Osteocyte (in vitro differentiated cells): ENCODE measurements at regions not wholly inside any gene's neighbourhood (a gene's known extent, or its start where the extent isn't known, plus 50 kb on each side); places are given as distances from the start of the nearest gene placed in this dataset.

ENCODE experiments used
- DNase-seq: peaks from one replicate; pipeline ENCODE4 v3.0.0; 2021; ENCODE audit warnings: mixed read lengths; ENCODE audit not compliant: unreplicated experiment; ENCODE audit errors: extremely low spot score
- H3K27ac Mint-ChIP-seq: one replicate; pipeline ENCODE4 v1.8.0; 2021; ENCODE audit warnings: mild to moderate bottlenecking, mixed read lengths; ENCODE audit not compliant: unreplicated experiment
- H3K27me3 Mint-ChIP-seq: one replicate; pipeline ENCODE4 v1.8.0; 2021; ENCODE audit warnings: mixed read lengths; ENCODE audit not compliant: unreplicated experiment
- H3K36me3 Mint-ChIP-seq: one replicate; pipeline ENCODE4 v1.8.0; 2021; ENCODE audit warnings: mixed read lengths; ENCODE audit not compliant: unreplicated experiment
- H3K4me1 Mint-ChIP-seq: one replicate; pipeline ENCODE4 v1.8.0; 2021; ENCODE audit warnings: mixed read lengths; ENCODE audit not compliant: unreplicated experiment
- H3K4me3 Mint-ChIP-seq: one replicate; pipeline ENCODE4 v1.8.0; 2021; ENCODE audit warnings: mild to moderate bottlenecking, moderate library complexity, mixed read lengths; ENCODE audit not compliant: unreplicated experiment
- H3K9me3 Mint-ChIP-seq: one replicate; pipeline ENCODE4 v1.8.0; 2021; ENCODE audit warnings: mixed read lengths; ENCODE audit not compliant: unreplicated experiment
- CTCF ChIP-seq: fragments of 200-600 bp; sonication (generic); IDR thresholded peaks from 2 replicates; pipeline ENCODE4 v1.5.0; 2021; ENCODE audit warnings: antibody characterized with exemption, mild to moderate bottlenecking, moderate library complexity

- no peak overlapping the region for H3K27ac Mint-ChIP-seq
- no peaks in the 10 kb centered on the region for H3K27me3 Mint-ChIP-seq
- DNase-seq = no peak
- H3K4me1 Mint-ChIP-seq = no peaks in the 10 kb centered on the region
- peaks cover 16% of the 10 kb centered on the region for H3K9me3 Mint-ChIP-seq
- H3K4me3 Mint-ChIP-seq = no peak overlapping the region
- H3K36me3 Mint-ChIP-seq = peaks cover 3% of the 10 kb centered on the region
- TF ChIP-seq CTCF = no peak
Measured at GRCh38 chr13:85671336-85671735, 127.9 kb downstream of the SLITRK6 start.

- Mint-ChIP-seq H3K27me3 (no peaks in the 10 kb centered on the region), H3K4me3 (no peak overlapping the region), H3K36me3 (no peaks in the 10 kb centered on the region), H3K27ac (no peak overlapping the region), H3K9me3 (peaks cover 5% of the 10 kb centered on the region), H3K4me1 (peaks cover 15% of the 10 kb centered on the region)
- no peak for TF ChIP-seq CTCF
- DNase-seq = no peak
Measured at GRCh38 chr13:85666356-85666755, 132.9 kb downstream of the SLITRK6 start.

GRCh38 chr13:85665286-85665685 is 133.9 kb downstream of the SLITRK6 start:
- DNase-seq = no peak
- H3K36me3 Mint-ChIP-seq = no peaks in the 10 kb centered on the region
- no peak overlapping the region for H3K4me3 Mint-ChIP-seq
- peaks cover 15% of the 10 kb centered on the region for H3K4me1 Mint-ChIP-seq
- H3K27ac Mint-ChIP-seq = peak overlapping the region; percentile 5
- H3K27me3 Mint-ChIP-seq = no peaks in the 10 kb centered on the region
- peaks cover 7% of the 10 kb centered on the region for H3K9me3 Mint-ChIP-seq
- TF ChIP-seq CTCF = no peak

GRCh38 chr13:85663856-85664255 is 135.4 kb downstream of the SLITRK6 start:
- H3K27ac Mint-ChIP-seq = no peak overlapping the region
- no peak for TF ChIP-seq CTCF
- no peak overlapping the region for H3K4me3 Mint-ChIP-seq
- DNase-seq = no peak
- peaks cover 11% of the 10 kb centered on the region for H3K9me3 Mint-ChIP-seq
- H3K27me3 Mint-ChIP-seq = no peaks in the 10 kb centered on the region
- H3K36me3 Mint-ChIP-seq = no peaks in the 10 kb centered on the region
- peaks cover 21% of the 10 kb centered on the region for H3K4me1 Mint-ChIP-seq

- Mint-ChIP-seq H3K9me3 (peaks cover 11% of the 10 kb centered on the region), H3K4me3 (no peak overlapping the region), H3K36me3 (no peaks in the 10 kb centered on the region), H3K4me1 (peaks cover 21% of the 10 kb centered on the region), H3K27ac (peak overlapping the region; percentile 8), H3K27me3 (no peaks in the 10 kb centered on the region)
- DNase-seq = no peak
- TF ChIP-seq CTCF = no peak
Measured at GRCh38 chr13:85662186-85662585, 137.0 kb downstream of the SLITRK6 start.
